ENCODE measurements at regions not wholly inside any gene's neighbourhood (a gene's known extent, or its start where the extent isn't known, plus 50 kb on each side); places are given as distances from the start of the nearest gene placed in this dataset.

DNA sequence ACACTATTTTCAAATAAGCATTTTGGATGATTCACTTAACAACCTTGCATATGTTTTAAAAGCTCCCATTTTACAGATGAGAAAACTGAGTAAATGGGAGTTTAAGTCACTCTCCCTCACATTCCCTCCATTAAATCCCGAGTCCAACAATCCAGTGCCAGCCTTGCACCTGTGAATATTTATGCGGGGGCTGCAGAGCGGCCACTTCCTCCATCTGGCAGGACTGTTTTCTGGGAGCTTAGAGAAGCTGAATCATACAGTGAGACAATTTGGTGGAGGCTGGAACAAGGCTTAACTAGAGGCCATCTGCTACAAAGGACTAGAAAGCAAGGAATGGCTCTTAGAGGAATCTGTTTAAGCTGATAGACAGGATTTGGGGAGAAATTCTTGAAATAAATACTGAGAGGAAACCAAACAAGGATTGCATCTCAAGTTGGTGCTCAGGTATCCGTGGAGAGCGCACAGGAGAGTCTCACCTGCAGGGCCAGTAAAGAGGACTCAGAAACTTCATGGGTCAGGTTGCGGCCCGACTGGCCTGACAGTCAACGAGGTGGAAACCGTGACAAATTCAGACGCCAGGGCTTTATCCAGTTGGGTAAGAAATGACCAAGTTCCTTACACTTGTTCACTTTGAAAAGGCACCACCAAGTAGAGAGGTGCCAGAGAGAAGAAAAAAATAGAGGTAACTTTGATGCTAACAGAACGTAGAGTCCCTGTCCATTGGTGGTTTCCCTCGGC lies 478.5 kb downstream of the QKI start:
- TF ChIP-seq, protein P1, sequence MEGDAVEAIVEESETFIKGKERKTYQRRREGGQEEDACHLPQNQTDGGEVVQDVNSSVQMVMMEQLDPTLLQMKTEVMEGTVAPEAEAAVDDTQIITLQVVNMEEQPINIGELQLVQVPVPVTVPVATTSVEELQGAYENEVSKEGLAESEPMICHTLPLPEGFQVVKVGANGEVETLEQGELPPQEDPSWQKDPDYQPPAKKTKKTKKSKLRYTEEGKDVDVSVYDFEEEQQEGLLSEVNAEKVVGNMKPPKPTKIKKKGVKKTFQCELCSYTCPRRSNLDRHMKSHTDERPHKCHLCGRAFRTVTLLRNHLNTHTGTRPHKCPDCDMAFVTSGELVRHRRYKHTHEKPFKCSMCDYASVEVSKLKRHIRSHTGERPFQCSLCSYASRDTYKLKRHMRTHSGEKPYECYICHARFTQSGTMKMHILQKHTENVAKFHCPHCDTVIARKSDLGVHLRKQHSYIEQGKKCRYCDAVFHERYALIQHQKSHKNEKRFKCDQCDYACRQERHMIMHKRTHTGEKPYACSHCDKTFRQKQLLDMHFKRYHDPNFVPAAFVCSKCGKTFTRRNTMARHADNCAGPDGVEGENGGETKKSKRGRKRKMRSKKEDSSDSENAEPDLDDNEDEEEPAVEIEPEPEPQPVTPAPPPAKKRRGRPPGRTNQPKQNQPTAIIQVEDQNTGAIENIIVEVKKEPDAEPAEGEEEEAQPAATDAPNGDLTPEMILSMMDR (IDR thresholded peaks at IDR 0.05; ENCODE audit: low read depth, low read length, missing control alignments) = no peak
- H3K4me3 ChIP-seq (ENCODE audit: low read depth, low read length) = no peak overlapping the region
- DNase-seq (ENCODE audit: low read depth) = no peak

DNA sequence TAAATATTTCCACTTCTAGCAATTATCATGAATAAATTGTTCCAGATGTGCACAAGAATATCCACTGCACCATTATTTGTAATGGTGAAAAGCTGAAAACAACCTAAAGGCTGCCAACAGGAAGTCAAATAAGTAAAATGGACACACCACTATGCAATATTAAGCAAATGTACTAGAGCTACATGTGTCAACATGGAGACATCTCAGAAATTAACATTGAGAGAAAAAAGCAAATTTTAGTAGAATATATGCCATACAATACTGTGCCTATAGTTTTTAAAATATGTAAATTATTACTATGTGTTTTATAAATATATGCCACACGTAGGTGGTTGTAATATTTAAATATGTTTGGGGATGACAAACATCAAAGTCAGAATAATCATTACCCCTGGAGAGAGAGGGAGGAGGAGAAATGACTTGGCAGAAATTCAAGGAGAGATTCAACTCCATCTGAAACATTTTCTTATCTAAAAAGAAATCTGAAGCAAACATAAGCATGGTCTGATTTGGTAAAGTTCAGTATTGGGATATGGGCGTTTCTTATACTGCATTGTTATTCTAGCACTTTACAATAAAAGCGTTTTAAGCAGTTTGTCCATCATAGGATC lies 475.5 kb downstream of the QKI start:
- TF ChIP-seq, protein P1 (IDR thresholded peaks at IDR 0.05; ENCODE audit: low read depth, low read length, missing control alignments) = no peak
- no peak overlapping the region for H3K4me3 ChIP-seq (ENCODE audit: low read depth, low read length)

DNA sequence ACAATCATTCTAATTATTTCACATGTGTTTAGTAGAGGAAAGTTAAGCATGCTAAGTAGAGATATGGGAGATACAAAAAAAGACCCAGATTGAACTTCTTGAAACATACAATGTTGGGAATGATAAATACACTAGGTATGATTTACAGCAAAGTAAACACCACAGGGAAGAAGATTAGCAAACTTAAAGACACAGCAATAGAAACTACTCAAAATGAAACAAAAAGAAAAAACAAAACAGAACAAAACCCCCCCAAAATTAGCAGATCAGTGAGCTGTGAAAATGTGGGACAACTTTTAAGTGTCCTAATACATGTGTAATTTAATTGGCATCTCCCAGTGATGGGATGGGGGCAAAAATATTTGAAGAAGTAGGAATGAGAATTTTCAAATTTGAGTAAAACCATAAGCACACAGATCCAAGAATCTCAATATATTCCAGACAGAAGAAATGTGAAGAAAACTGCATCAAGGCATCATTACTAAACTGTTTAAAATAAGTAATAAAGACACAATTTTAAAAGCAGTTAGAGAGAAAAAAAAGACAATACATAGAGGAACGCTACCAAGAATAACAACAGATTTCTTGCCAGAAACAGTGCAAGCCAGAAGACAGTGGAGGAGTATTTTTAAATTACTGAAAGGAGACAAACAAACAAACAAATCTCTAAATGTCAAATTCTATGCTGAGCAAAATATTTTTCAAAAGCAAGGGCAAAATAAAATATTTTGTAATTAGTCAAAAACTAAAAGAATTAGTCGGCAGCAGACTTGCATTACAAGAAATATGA lies 473.7 kb downstream of the QKI start:
- H3K4me3 ChIP-seq (ENCODE audit: low read depth, low read length) = no peak overlapping the region
- no peak for DNase-seq (ENCODE audit: low read depth)
- TF ChIP-seq, protein P1 (IDR thresholded peaks at IDR 0.05; ENCODE audit: low read depth, low read length, missing control alignments) = no peak

More for the DNA sequence above, 475.5 kb downstream of the QKI start:
- DNase-seq (ENCODE audit: low read depth) = no peak

DNA sequence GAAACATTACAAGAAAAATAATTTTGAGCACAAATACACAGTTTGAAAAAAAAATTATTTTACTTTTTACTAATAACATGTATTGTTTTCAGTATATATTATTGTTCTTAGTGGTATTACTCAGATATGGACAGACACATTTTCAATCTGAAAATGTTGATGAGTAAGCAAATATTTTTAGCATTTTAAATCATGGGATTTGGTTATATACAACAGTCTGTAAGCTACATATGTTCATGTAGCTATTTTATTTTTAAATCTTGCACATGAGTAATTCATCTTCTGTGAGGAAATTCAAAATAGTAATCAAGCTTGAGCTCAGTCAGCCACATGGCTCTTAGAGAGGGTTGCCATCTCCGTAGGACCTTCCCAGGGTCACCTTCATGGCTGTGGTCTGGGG lies 471.9 kb downstream of the QKI start:
- no peak for DNase-seq (ENCODE audit: low read depth)
- no peak overlapping the region for H3K4me3 ChIP-seq (ENCODE audit: low read depth, low read length)
- TF ChIP-seq, protein P1 (IDR thresholded peaks at IDR 0.05; ENCODE audit: low read depth, low read length, missing control alignments) = no peak

DNA sequence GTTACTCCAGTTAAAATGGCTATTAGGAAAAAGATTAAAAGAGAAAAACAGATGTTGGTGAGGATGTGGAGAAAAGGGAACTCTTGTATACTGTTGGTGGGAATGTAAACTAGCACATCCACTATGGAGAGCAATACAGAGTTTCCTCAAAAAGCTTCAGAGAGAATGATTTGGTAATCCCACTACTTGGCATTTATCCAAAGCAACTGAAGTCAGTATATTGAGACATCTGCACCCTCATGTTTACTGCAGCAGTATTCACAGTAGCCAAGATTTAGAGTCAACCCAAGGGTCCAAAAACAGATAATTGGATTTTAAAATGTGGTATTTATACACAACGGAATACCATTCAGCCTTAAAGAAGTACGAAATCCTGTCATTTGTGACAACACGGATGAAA lies 469.5 kb downstream of the QKI start:
- DNase-seq (ENCODE audit: low read depth) = no peak
- no peak overlapping the region for H3K4me3 ChIP-seq (ENCODE audit: low read depth, low read length)
- TF ChIP-seq, protein P1 (IDR thresholded peaks at IDR 0.05; ENCODE audit: low read depth, low read length, missing control alignments) = no peak

DNA sequence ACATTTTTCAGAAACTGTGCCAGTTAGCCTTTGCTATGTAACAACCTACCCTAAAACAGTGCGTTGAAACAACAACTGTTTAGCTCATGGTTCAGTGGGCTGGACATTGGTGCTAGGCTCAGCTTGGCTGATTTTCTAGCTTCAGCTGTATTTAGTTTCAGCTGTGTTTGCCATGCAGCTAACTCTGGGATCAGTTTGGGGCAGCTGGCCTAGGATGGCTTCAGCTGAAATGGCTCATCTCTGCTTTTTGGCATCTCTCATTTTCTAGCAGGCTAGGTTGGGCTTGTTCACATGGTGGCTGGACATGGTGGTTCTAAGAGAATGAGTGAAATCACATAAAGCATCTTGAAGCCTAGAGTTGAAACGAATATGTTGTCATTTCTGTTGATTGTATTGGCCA lies 464.2 kb downstream of the QKI start:
- no peak for DNase-seq (ENCODE audit: low read depth)
- TF ChIP-seq, protein P1 (IDR thresholded peaks at IDR 0.05; ENCODE audit: low read depth, low read length, missing control alignments) = no peak

More for the DNA sequence above, 464.2 kb downstream of the QKI start:
- H3K4me3 ChIP-seq (ENCODE audit: low read depth, low read length) = no peak overlapping the region

Measured in GM12864 (cell line).